ENCODE measurements at regions not wholly inside any gene's neighbourhood (a gene's known extent, or its start where the extent isn't known, plus 50 kb on each side); places are given as distances from the start of the nearest gene placed in this dataset.
"Not testable (repeated sequence)": the region's sequence is repeated elsewhere in the genome, so short reads cannot be mapped to it uniquely, and the experiment has no call there.

DNA sequence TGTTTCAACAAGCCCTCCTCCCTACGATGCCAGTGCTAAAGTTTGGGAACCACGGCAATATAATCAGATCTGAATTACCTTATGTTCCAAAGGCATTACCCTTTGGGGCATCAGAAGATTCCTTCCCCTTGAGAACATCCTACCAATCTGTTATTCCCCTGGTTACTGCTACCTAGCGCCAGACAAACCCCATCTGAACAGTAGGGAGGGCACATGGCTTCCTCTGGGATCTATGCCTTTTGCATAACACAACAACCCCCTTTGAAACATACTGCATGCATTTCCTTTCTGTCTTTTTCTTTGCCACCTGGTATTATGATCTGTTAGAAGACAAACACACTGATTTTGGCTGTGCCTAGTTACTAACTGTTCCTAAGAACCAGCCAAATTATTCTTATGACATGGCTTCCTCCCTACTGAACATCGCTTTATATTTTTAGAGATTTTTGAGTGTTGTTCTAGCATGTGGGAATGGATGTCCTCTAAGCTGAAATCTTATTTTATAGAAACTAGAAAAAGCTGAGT, 103.9 kb upstream of the DAPK1 start:
- DNase-seq (ENCODE audit: low spot score) (no peak), FAIRE-seq (no peak)

DNA sequence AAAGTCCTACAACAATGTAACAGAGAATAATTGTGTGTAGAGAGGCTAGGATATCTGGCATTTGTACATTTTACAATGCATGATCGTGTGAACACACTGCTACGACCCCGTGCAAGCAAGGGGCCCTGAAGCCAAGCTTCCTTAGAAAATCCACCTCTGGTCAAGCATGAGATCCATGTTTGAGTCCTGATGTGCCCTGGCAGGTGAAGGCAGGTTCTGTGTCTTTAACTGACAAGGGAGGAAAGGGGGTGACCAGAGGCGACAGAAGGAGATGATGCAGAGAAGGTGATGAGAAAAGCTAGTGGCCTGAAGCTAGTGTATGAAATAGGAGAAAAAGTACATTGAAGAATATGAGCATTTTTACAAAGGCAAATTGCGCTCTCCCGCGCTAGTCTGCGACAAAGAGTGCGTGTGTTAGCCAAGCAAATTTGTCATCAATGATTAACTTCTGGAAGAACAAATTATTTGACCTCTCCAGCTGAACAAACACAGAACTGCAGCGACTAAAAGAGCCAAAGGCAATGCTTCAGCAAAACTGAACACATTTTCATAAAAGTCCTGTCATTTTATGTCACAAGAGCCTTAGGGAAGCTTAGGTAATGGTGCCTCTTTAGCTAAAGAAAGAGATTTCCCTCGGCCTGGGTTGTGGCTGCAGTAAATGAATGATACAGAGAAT, 101.7 kb upstream of the DAPK1 start:
- no peak for FAIRE-seq

DNA sequence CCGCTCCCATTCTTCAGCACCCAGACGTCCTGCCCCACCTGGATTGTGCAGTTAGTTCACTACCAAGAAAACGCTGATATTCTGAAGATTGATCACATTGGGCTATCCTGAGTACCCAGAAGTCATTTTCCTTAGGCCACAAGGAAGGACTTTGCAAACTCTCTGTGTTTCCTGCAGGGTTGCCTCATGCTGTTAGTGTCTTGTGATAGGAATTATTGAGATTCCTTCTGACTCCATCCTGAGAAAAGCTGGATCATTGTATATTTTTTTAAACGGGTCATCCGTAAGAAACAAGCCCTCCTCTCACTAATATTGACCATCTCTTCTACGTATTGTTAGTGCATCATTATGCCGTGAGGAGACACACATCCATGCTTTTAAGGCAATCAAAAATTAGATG, 96.0 kb upstream of the DAPK1 start:
- DNase-seq (ENCODE audit: low spot score): no peak
- FAIRE-seq: no peak

More for the DNA sequence above, 101.7 kb upstream of the DAPK1 start:
- no peak for DNase-seq (ENCODE audit: low spot score)

DNA sequence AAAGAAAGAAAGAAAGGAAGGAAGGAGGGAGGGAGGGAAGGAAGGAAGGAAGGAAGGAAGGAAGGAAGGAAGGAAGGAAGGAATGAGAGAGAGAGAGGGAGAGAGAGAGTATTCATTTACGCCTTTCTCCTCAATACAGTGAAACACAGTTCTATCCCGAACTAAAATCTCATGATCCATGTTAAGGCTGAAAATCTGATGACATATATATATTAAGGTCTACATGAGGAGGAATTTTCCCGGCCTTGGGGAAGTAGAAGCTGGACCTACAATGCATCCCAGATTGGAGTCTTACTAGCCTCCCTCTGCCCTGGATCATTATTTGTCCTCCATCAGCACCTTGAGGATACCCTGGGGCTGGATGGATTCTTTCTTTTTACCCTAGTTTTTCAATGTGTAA, 95.1 kb upstream of the DAPK1 start:
- DNase-seq (ENCODE audit: low spot score) (no peak), FAIRE-seq (no peak)

DNA sequence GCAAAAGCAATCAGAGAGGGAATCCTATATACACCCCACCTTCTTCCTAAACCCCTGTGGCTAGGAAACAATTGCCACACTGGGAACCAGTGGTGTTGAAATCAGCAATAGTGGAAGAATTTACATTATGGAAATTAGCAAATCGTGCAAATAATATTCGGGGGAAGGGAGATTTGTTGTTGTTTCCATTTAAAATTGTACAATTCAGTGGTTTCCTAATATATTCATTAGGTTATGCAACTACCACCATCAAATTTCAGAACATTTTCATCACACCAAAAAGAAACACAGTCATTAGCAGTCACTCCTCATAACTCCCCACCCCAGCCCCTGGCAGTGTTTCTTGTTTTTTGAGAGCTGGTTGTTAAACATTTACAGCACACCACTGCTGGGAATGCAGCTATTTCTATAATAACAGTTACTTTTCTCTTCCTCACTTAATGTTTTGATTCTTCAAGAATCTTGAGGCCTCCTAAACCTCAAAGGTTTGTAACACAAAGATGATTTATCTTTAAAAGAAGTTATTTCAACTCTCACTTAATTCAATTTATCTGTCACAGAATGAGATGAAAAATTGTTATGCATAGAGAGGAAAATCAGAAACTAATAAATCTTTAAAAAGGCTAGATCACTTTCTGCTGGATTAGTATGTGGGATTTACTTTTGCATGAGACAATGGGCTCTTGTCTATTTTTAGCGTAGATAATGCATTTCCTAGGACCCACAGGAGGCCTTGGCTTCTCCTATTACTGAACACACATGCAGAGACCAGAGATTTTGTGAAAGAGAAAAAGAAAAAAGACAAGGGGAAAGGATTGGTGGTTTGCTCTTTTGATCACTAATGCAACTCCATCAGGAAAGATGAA, 91.8 kb upstream of the DAPK1 start:
- FAIRE-seq (no peak), DNase-seq (ENCODE audit: low spot score) (no peak)

DNA sequence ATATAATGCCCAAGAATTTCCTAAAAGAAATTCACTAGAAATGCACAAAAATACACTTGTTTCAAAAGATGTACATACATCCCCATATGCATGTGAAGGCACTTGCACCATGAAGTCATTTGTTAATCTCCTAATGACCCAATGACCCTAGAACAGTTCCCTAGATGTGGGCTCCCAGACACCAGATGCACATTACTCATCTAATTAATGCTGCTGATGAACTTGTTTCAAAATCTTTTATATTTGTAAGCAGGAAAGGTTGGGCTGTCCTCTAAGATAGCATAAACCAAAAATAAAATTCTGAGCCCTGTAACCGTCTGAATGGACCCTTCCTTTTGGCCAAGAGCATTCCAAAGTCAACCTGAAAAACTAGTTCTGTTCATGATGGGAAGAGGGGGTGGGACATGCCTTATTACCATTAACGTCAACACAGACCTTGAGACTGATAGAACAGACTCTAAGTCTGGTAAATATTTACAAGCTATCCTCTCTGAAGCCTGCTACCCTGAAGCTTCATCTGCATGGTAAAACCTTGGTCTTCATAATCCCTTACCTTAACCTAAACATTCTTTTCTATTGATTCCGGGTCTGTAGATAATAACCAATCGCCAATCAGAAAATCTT, 91.0 kb upstream of the DAPK1 start:
- FAIRE-seq: no peak
- DNase-seq (ENCODE audit: low spot score): no peak

- not testable (repeated sequence) for FAIRE-seq; DNase-seq (ENCODE audit: low spot score)
Measured at GRCh38 chr9:87410047-87411005, 87.3 kb upstream of the DAPK1 start.

GRCh38 chr9:87420884-87421283, 76.8 kb upstream of the DAPK1 start:
- DNase-seq (ENCODE audit: low spot score) (no peak), FAIRE-seq (no peak)

GRCh38 chr9:87421734-87422133, 75.9 kb upstream of the DAPK1 start:
- FAIRE-seq: no peak
- no peak for DNase-seq (ENCODE audit: low spot score)

GRCh38 chr9:87422999-87423398, 74.7 kb upstream of the DAPK1 start:
- FAIRE-seq: no peak
- DNase-seq (ENCODE audit: low spot score): no peak

DNA sequence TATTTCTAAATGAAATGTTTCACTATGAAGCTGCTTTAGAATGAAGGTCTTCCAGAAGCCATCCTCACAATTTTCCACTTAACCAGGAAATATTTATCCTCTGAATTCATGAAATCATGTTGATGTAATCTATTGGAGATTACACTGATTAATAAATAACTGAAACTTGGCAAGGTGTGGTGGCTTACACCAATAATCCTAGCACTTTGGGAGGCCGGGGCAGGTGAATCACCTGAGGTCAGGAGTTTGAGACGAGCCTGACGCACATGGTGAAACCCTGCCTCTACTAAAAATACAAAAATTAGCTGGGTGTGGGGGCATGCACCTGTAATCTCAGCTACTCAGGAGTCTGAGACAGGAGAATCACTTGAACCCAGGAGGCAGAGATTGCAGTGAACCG, 73.8 kb upstream of the DAPK1 start:
- not testable (repeated sequence) for DNase-seq (ENCODE audit: low spot score); FAIRE-seq

DNA sequence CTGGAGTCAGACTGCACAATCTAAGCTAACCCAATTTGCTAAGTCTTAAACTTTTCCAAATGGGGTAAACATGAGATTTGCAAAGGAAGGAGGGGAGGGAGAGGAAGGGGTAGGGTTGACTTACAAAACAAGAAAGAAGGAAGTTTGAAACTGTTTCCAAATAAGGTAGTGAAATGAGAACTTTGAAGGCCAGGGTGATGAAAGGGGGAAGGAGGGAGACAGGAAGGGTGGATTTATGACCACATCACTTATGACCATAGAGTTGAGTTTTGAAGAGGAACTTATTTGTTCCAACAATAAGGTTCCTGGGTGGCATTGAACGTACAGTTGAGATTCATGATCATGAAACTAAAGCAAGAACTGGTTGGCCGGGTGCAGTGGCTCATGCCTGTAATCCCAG, 72.5 kb upstream of the DAPK1 start:
- FAIRE-seq (no peak), DNase-seq (ENCODE audit: low spot score) (no peak)

- no peak for FAIRE-seq
Measured at GRCh38 chr9:87427851-87428506, 69.7 kb upstream of the DAPK1 start.

DNA sequence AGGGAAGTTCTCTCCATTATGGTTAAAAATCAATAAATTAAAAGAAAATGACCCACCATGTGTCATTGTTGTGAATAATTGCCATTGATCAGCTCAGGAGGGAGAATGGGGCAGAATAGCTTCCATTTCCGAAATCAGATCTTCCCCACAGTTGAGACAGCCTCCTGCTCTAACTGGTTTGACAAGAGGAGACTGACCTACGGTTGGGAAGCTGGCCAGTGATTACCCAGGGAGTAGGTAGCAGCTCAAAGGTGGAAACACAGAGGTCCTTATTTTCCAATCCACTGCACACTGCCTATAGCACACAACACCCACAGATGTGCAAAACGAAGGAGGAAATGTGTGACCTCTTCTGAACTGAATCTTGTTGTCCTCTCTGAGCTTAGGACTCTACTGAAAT, 69.0 kb upstream of the DAPK1 start:
- DNase-seq (ENCODE audit: low spot score) (no peak), FAIRE-seq (no peak)

More at GRCh38 chr9:87427851-87428506, 69.7 kb upstream of the DAPK1 start:
- DNase-seq (ENCODE audit: low spot score): no peak

GRCh38 chr9:87431837-87432236, 65.8 kb upstream of the DAPK1 start:
- DNase-seq (ENCODE audit: low spot score) (no peak), FAIRE-seq (no peak)

DNA sequence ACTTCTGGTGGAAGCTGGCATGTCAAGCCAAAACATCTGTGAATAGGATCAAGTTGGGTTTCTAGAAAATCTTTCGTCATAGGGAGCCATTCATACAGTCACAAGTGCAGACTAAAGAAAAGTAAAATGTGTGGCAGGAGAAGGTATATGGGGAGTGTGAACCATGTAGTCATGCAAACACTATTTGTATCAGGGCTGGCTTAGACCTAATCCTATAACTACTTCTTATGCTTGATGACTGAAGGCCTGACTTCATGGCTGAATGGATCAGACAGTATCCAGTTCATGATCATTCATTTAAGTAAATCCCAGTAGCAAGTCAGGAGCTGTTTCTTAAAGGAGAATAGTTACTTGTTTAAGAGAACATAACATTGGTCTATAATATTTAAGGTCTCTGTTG, 63.8 kb upstream of the DAPK1 start:
- DNase-seq (ENCODE audit: low spot score) (no peak), FAIRE-seq (no peak)

GRCh38 chr9:87434366-87434765, 63.3 kb upstream of the DAPK1 start:
- DNase-seq (ENCODE audit: low spot score): no peak
- FAIRE-seq: no peak

DNA sequence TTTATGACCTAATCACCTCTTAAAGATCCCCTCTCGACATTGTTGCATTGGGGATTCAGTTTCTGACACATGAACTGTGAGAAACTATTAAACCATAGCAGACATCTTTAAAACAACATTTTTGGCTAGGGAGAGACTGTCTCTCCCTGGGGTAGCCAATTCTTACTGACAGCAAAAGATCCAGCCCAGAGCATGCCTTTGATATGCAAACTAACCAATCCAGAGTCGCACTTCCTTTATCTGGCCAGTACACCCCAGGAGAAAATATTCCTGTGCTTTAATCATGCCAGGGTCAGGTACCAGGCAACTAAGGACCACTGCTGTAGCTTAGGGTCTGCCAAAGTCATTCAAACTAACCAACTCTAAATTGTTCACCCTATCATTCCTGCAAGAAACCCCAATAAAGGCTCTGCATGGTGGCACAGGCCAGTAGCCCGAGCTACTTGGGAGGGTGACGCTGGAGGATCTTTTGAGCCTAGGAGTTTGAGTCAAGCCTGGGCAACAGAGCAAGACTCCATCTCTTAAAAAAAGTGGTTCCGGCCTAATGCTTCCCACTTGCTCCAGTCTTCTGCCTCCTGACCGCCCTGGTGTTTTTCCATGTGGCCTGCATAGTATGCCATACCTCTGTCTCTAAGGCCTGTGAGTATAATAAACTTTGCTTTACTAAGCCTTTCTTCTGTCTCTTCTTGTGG, 62.3 kb upstream of the DAPK1 start:
- FAIRE-seq: no peak
- no peak for DNase-seq (ENCODE audit: low spot score)

- FAIRE-seq (no peak), DNase-seq (ENCODE audit: low spot score) (no peak)
Measured at GRCh38 chr9:87436716-87437115, 61.0 kb upstream of the DAPK1 start.

GRCh38 chr9:87437966-87438365, 59.7 kb upstream of the DAPK1 start:
- FAIRE-seq: no peak
- DNase-seq (ENCODE audit: low spot score): no peak
